DND-41 (cell line): ENCODE measurements at regions not wholly inside any gene's neighbourhood (a gene's known extent, or its start where the extent isn't known, plus 50 kb on each side); places are given as distances from the start of the nearest gene placed in this dataset.

Source experiments
- CTCF ChIP-seq: IDR thresholded peaks from 2 replicates; pipeline ENCODE4 v1.5.1; 2012; ENCODE audit warnings: borderline replicate concordance, low read length, moderate library complexity, mild to moderate bottlenecking; ENCODE audit not compliant: poor library complexity, severe bottlenecking; ENCODE audit errors: extremely low read depth
- EZH2 ChIP-seq: IDR thresholded peaks from 3 replicates; pipeline ENCODE4 v1.6.1; 2012; ENCODE audit warnings: borderline replicate concordance, low read depth, mild to moderate bottlenecking, moderate library complexity, low read length, inconsistent platforms; ENCODE audit not compliant: severe bottlenecking

- TF ChIP-seq CTCF (no peak), EZH2 (no peak)
Measured at GRCh38 chr5:52521236-52521635, 266.5 kb upstream of the ITGA1 start.
